Lung (tissue), 11 donors: ENCODE measurements at regions not wholly inside any gene's neighbourhood (a gene's known extent, or its start where the extent isn't known, plus 50 kb on each side); places are given as distances from the start of the nearest gene placed in this dataset.

Experiments
- ATAC-seq: fragments of 200-7000 bp; cut with Tn5 transposase; one replicate; pipeline ENCODE4 v1.9.1; 2020; ENCODE audit warnings: moderate number of reproducible peaks; ENCODE audit not compliant: insufficient read depth, low FRiP score
- DNase-seq, 3 donors: peaks; one replicate each; pipeline ENCODE4 v3.0.0-alpha.2; 2013 to 2017
- H3K27ac ChIP-seq, 2 donors: one replicate each; pipeline ENCODE4 v1.5.1; 2013; ENCODE audit warnings: mild to moderate bottlenecking in 2 of 2, moderate library complexity in 2 of 2, control low read depth in 1 of 2, inconsistent platforms in 1 of 2, low read depth in 1 of 2, low read length in 1 of 2
- H3K27me3 ChIP-seq, 3 donors: one replicate each; pipeline ENCODE4 v1.5.1; 2013; ENCODE audit warnings: low read length in 2 of 3; ENCODE audit not compliant: control insufficient read depth in 3 of 3, insufficient read depth in 3 of 3
- H3K36me3 ChIP-seq, 4 donors: one replicate each; pipeline ENCODE4 v1.5.1; 2013; ENCODE audit warnings: low read length in 4 of 4, mild to moderate bottlenecking in 1 of 4, moderate library complexity in 1 of 4; ENCODE audit not compliant: control insufficient read depth in 4 of 4, insufficient read depth in 4 of 4
- H3K4me1 ChIP-seq, 5 donors: one replicate each; pipeline ENCODE4 v1.5.1; 2013; ENCODE audit warnings: low read length in 5 of 5, mild to moderate bottlenecking in 2 of 5, moderate library complexity in 1 of 5; ENCODE audit not compliant: control insufficient read depth in 5 of 5, insufficient read depth in 5 of 5
- H3K4me3 ChIP-seq: one replicate; pipeline ENCODE4 v1.5.1; 2013; ENCODE audit warnings: mild to moderate bottlenecking, control low read depth, moderate library complexity
- H3K9ac ChIP-seq, 2 donors: one replicate each; pipeline ENCODE4 v1.5.1; 2013; ENCODE audit warnings: low read length in 2 of 2, control low read depth in 1 of 2; ENCODE audit not compliant: insufficient read depth in 1 of 2
- H3K9me3 ChIP-seq, 4 donors: one replicate each; pipeline ENCODE4 v1.5.1; 2013; ENCODE audit warnings: low read length in 3 of 4, mild to moderate bottlenecking in 1 of 4, moderate library complexity in 1 of 4; ENCODE audit not compliant: control insufficient read depth in 4 of 4, insufficient read depth in 3 of 4
- WGBS, 2 donors: extraction: QIAGEN DNeasy Blood & Tissue Kit; methylation state at CpG; one replicate each; pipeline ENCODE4 v1.1.7; 2013; 5-methylcytosine and 5-hydroxymethylcytosine counted together
- TF ChIP-seq, protein P1 (sequence below): IDR thresholded peaks from 2 replicates; pipeline ENCODE4 v1.5.1; 2012; ENCODE audit warnings: mild to moderate bottlenecking; ENCODE audit errors: control extremely low read depth, extremely low read depth
- donor health status: control.
- donor health status: control.
- donor health status: Bipolar disorder and iron deficiency.
- donor health status: healthy.
- donor health status: DM: yes; HTN: yes; CAD: no.

DNA sequence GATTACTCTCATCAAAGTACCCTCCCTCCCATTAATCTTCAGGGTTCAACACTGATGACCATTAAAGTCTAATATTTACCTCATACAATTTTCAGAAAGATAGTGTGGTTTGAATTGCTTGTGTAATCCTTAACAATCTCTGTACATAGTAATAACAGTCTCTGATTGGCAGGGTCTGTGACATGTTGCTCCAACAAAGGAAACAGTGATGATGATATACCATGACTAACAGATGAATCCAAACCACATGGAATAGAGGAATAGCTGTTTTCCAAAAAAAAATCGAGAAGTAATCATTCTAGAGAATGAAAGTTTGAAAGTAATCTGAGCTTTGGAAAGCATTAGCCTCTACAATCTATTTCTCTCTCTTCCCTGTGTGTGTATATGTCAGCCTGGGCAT, 610.1 kb upstream of the NEGR1 start:
- DNase-seq: no peak
- H3K9me3 ChIP-seq: no peaks in the 10 kb centered on the region
- 48 to 71% methylated on average over 1 of the region's 1 CpG for WGBS, 2 donors
- H3K27me3 ChIP-seq: no peaks in the 10 kb centered on the region
- H3K4me1 ChIP-seq: peaks cover 0 to 10% (median 0%) of the 10 kb centered on the region in 5 donors
- TF ChIP-seq, protein P1, sequence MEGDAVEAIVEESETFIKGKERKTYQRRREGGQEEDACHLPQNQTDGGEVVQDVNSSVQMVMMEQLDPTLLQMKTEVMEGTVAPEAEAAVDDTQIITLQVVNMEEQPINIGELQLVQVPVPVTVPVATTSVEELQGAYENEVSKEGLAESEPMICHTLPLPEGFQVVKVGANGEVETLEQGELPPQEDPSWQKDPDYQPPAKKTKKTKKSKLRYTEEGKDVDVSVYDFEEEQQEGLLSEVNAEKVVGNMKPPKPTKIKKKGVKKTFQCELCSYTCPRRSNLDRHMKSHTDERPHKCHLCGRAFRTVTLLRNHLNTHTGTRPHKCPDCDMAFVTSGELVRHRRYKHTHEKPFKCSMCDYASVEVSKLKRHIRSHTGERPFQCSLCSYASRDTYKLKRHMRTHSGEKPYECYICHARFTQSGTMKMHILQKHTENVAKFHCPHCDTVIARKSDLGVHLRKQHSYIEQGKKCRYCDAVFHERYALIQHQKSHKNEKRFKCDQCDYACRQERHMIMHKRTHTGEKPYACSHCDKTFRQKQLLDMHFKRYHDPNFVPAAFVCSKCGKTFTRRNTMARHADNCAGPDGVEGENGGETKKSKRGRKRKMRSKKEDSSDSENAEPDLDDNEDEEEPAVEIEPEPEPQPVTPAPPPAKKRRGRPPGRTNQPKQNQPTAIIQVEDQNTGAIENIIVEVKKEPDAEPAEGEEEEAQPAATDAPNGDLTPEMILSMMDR: no peak
- H3K4me3 ChIP-seq: no peak overlapping the region
- H3K36me3 ChIP-seq: no peaks in the 10 kb centered on the region
- ATAC-seq: no peak
- H3K27ac ChIP-seq: no peak overlapping the region
- no peak overlapping the region for H3K9ac ChIP-seq

DNA sequence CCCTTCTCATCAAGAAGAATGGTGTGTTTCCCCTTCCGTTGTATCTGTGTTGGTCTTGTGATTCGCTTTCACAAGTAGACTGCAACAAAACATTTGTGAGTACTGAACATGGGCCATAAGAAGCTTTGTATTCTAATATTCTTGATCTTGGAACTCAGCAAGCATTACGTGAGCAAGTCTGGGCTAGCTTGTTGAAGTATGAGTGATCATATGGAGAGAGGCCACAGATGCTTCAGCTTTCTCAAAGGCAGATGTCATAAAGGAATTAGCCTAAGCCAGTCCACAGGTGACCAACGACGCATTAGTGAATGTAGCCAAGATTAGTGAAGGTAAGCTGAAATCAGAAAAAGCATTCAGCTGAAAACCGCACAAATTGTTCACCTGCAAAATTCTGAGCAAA, 609.6 kb upstream of the NEGR1 start:
- ATAC-seq (no peak), DNase-seq (no peak)
- 88 to 92% methylated on average over 6 of the region's 6 CpGs for WGBS, 2 donors
- Histone ChIP-seq H3K27ac (no peak overlapping the region), H3K9me3 (no peaks in the 10 kb centered on the region), H3K4me3 (no peak overlapping the region), H3K36me3 (no peaks in the 10 kb centered on the region), H3K4me1 (peaks cover 0 to 10% (median 0%) of the 10 kb centered on the region in 5 donors), H3K27me3 (no peaks in the 10 kb centered on the region), H3K9ac (no peak overlapping the region)
- TF ChIP-seq, protein P1: no peak

- Histone ChIP-seq H3K9ac (no peak overlapping the region), H3K27ac (no peak overlapping the region), H3K36me3 (no peaks in the 10 kb centered on the region), H3K4me3 (no peak overlapping the region), H3K9me3 (peaks cover 0 to 3% (median 0%) of the 10 kb centered on the region in 4 donors), H3K4me1 (peaks cover 0 to 8% (median 0%) of the 10 kb centered on the region in 5 donors), H3K27me3 (no peaks in the 10 kb centered on the region)
- DNase-seq (no peak), ATAC-seq (no peak)
- WGBS, 2 donors: 66 to 80% methylated on average over 1 of the region's 1 CpG
- TF ChIP-seq, protein P1: no peak
Measured at GRCh38 chr1:72885841-72886240, 603.5 kb upstream of the NEGR1 start.

DNA sequence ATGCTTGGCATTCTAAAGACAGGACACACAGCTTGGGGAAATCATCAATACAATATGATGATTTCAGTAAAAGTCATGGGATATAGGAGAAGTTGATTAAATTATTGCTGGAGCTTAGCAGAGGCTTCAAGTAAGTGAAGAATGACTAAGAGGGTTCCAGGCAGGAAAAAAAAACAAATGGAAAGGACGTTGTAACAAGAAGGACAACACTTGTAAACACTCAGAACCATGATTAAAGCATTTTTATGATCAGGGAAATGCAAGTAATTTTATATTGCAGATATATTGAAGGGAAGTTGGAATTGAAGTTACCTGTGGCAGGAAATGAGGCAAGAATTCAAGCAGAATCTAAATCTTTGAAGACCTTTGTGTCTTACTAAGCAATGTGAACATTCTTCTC, 602.7 kb upstream of the NEGR1 start:
- no peak overlapping the region for H3K9ac ChIP-seq
- no peak for ATAC-seq
- TF ChIP-seq, protein P1: no peak
- H3K4me1 ChIP-seq: peaks cover 0 to 8% (median 0%) of the 10 kb centered on the region in 5 donors
- no peak overlapping the region for H3K4me3 ChIP-seq
- peaks cover 0 to 3% (median 0%) of the 10 kb centered on the region in 4 donors for H3K9me3 ChIP-seq
- H3K27me3 ChIP-seq: no peaks in the 10 kb centered on the region
- H3K36me3 ChIP-seq: no peaks in the 10 kb centered on the region
- H3K27ac ChIP-seq: no peak overlapping the region
- WGBS, 2 donors: 43 to 56% methylated on average over 1 of the region's 1 CpG
- DNase-seq: no peak
